ENCODE measurements at regions not wholly inside any gene's neighbourhood (a gene's known extent, or its start where the extent isn't known, plus 50 kb on each side); places are given as distances from the start of the nearest gene placed in this dataset.

- DNase-seq: no peak
- no peak overlapping the region for H3K27ac Mint-ChIP-seq (ENCODE audit: unreplicated experiment)
- no peaks in the 10 kb centered on the region for H3K9me3 Mint-ChIP-seq (ENCODE audit: unreplicated experiment)
- no TSS peak for BruUV-seq (replicated peaks)
- H3K27me3 Mint-ChIP-seq (ENCODE audit: insufficient read depth, unreplicated experiment): peaks cover 12% of the 10 kb centered on the region
- H3K4me3 Mint-ChIP-seq (ENCODE audit: unreplicated experiment): no peak overlapping the region
- no peak overlapping the region for H3K4me3 ChIP-seq (ENCODE audit: low read depth, low read length)
- no peaks in the 10 kb centered on the region for H3K4me1 Mint-ChIP-seq (ENCODE audit: low read depth, unreplicated experiment)
- ChIA-PET CTCF (no interaction called here), POLR2A (no interaction called here)
- H3K4me1 ChIP-seq: no peaks in the 10 kb centered on the region
- no peaks in the 10 kb centered on the region for H3K9me3 ChIP-seq
- intact Hi-C loops (cut with micrococcal nuclease; ENCODE audit: unreplicated experiment): no loop called here
- no peaks in the 10 kb centered on the region for H3K36me3 ChIP-seq (ENCODE audit: control insufficient read depth, insufficient read depth, low read length)
- no peaks in the 10 kb centered on the region for H3K36me3 Mint-ChIP-seq (ENCODE audit: insufficient read depth, unreplicated experiment)
- no peaks in the 10 kb centered on the region for H3K27me3 ChIP-seq (replicated peaks; ENCODE audit: control insufficient read depth, insufficient read depth, low read length)
- TF ChIP-seq CTCF (IDR thresholded peaks at IDR 0.05; ENCODE audit: insufficient read depth in 1 of 2, low read depth in 1 of 2, low read length in 1 of 2, severe bottlenecking in 1 of 2, unreplicated experiment in 1 of 2): no peak
Measured at GRCh38 chr2:22838461-22838860, 546.5 kb upstream of the KLHL29 start.

- no peak overlapping the region for H3K4me3 ChIP-seq (ENCODE audit: low read depth, low read length)
- intact Hi-C loops (cut with micrococcal nuclease; ENCODE audit: unreplicated experiment): no loop called here
- no peaks in the 10 kb centered on the region for H3K36me3 Mint-ChIP-seq (ENCODE audit: insufficient read depth, unreplicated experiment)
- TF ChIP-seq CTCF (IDR thresholded peaks at IDR 0.05; ENCODE audit: insufficient read depth in 1 of 2, low read depth in 1 of 2, low read length in 1 of 2, severe bottlenecking in 1 of 2, unreplicated experiment in 1 of 2): no peak
- no TSS peak for BruUV-seq (replicated peaks)
- no peaks in the 10 kb centered on the region for H3K9me3 ChIP-seq
- no peaks in the 10 kb centered on the region for H3K27me3 ChIP-seq (replicated peaks; ENCODE audit: control insufficient read depth, insufficient read depth, low read length)
- no peak overlapping the region for H3K4me3 Mint-ChIP-seq (ENCODE audit: unreplicated experiment)
- H3K27me3 Mint-ChIP-seq (ENCODE audit: insufficient read depth, unreplicated experiment): peaks cover 10% of the 10 kb centered on the region
- ChIA-PET POLR2A (no interaction called here), CTCF (no interaction called here)
- H3K4me1 ChIP-seq: no peaks in the 10 kb centered on the region
- H3K36me3 ChIP-seq (ENCODE audit: control insufficient read depth, insufficient read depth, low read length): no peaks in the 10 kb centered on the region
- H3K4me1 Mint-ChIP-seq (ENCODE audit: low read depth, unreplicated experiment): no peaks in the 10 kb centered on the region
- DNase-seq: no peak
- H3K27ac Mint-ChIP-seq (ENCODE audit: unreplicated experiment): no peak overlapping the region
- no peaks in the 10 kb centered on the region for H3K9me3 Mint-ChIP-seq (ENCODE audit: unreplicated experiment)
Measured at GRCh38 chr2:22842205-22842869, 542.6 kb upstream of the KLHL29 start.

- Histone ChIP-seq H3K9me3 (no peaks in the 10 kb centered on the region), H3K36me3 (ENCODE audit: control insufficient read depth, insufficient read depth, low read length) (no peaks in the 10 kb centered on the region), H3K27me3 (replicated peaks; ENCODE audit: control insufficient read depth, insufficient read depth, low read length) (no peaks in the 10 kb centered on the region), H3K4me3 (ENCODE audit: low read depth, low read length) (no peak overlapping the region), H3K4me1 (no peaks in the 10 kb centered on the region)
- H3K36me3 Mint-ChIP-seq (ENCODE audit: insufficient read depth, unreplicated experiment): no peaks in the 10 kb centered on the region
- BruUV-seq (replicated peaks): no TSS peak
- no peak for TF ChIP-seq CTCF (IDR thresholded peaks at IDR 0.05; ENCODE audit: insufficient read depth in 1 of 2, low read depth in 1 of 2, low read length in 1 of 2, severe bottlenecking in 1 of 2, unreplicated experiment in 1 of 2)
- no peak for DNase-seq
- ChIA-PET POLR2A (no interaction called here), CTCF (no interaction called here)
- no peak overlapping the region for H3K27ac Mint-ChIP-seq (ENCODE audit: unreplicated experiment)
- no peaks in the 10 kb centered on the region for H3K4me1 Mint-ChIP-seq (ENCODE audit: low read depth, unreplicated experiment)
- peaks cover 19% of the 10 kb centered on the region for H3K27me3 Mint-ChIP-seq (ENCODE audit: insufficient read depth, unreplicated experiment)
- intact Hi-C loops (cut with micrococcal nuclease; ENCODE audit: unreplicated experiment): no loop called here
- no peaks in the 10 kb centered on the region for H3K9me3 Mint-ChIP-seq (ENCODE audit: unreplicated experiment)
- no peak overlapping the region for H3K4me3 Mint-ChIP-seq (ENCODE audit: unreplicated experiment)
Measured at GRCh38 chr2:22843919-22844537, 541.0 kb upstream of the KLHL29 start.

Measured in Caco-2 (cell line).